Activated CD4-positive, alpha-beta T cell treated with anti-CD3 and anti-CD28 coated beads, Interleukin-2, amount 50 U/mL, for 4 hours (primary cell): ENCODE measurements at regions not wholly inside any gene's neighbourhood (a gene's known extent, or its start where the extent isn't known, plus 50 kb on each side); places are given as distances from the start of the nearest gene placed in this dataset.

Source experiments
- DNase-seq, 2 experiments: peaks; one replicate each; pipeline ENCODE4 v3.0.0-alpha.2; 2020

GRCh38 chr13:24012648-24013047 is 115.3 kb upstream of the C1QTNF9B start:
- no peak for DNase-seq

DNA sequence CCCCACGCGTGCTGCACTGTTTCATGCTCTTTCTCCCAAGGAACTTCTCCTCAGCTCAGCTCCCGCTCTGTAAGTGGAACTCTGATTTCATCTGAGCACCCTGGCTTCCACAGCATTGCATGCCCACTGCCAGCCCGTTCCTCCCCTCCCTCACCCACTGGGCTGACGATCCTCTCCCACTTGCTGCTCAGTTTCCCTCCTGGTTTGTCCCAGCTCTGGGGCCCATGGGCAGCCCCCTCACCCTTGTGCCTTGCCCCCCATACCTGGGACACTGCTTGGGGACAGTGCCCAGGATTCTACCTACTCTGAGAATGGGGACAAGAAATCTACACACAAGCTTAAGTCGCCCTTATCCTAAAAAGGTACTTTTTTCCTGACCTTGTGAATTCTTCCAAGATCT is 115.9 kb upstream of the C1QTNF9B start:
- no peak for DNase-seq

DNA sequence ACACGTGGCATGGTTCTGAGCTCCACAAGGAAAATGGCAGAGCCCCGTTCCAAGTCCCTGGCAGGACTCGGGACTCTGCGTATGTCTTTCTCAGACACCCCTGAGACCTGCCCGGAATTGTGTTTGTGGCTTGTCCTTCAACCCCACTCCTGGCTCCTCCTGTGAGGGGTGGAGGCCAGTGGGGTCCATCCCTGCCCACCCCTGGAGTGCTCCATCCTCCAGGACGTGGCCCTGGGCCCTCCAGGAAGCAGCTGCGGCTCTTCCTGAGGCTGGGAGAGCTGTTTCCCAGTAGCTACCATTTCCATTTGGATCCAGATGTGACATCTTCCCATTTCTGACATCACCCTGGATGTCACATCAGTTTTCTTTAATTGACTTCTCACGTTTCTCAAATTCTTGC is 118.7 kb upstream of the C1QTNF9B start:
- DNase-seq: no peak

DNA sequence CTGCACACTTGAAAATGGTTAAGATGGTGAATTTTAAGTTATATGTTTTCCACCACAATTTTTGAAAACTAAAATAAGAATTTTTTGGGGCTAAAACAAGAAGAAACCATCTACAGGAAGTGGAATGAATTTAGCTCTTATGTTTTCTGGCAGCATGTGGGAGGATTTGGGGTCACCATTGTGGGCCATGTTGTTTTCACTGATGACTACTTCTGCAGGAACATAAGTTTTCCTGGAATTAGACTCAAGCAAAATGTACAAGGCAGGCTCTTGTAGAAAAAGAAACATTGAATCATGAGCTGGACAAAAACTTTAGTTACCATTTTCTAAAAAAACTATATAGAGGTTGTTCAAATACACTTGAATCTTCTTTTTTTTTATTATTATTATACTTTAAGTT is 125.3 kb upstream of the C1QTNF9B start:
- no peak for DNase-seq

DNA sequence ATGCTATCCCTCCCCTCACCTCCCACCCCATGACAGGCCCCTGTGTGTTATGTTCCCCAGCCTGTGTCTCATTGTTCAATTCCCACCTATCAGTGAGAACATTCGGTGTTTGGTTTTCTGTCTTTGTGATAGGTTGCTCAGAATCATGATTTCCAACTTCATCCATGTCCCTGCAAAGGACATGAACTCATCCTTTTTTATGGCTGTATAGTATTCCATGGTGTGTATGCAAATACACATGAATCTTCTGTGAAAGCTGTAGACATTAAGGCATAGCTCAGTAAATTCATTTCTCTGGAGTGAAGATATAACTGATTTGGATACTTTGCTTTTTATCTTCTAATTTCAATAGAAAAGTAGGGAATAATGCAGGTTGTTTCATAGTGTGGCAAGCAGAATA is 125.8 kb upstream of the C1QTNF9B start:
- no peak for DNase-seq

DNA sequence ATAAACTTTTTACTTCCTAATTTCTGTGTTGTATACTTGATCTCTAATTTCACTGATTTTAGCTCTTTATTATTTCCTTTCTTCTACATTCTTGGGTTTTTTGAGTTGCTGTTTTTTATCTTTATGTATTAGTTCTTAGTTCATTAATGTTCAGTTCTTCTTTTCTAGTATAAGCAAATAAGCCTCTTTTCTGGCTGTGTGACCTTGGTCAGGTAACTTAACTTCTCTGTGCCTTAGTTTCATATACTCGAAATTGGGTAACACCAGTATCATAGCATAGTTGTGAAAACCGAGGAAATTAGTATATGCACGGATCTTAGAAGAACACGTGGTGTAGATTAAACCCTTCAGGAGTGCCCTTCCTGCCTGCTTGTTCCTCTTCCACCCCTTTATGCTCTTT is 130.2 kb upstream of the C1QTNF9B start:
- no peak for DNase-seq

- no peak for DNase-seq
These were observed 128.3 kb upstream of the SPATA13 start for GRCh38 chr13:24032252-24032651.

GRCh38 chr13:24032674-24033073 is 127.8 kb upstream of the SPATA13 start:
- DNase-seq: no peak

- DNase-seq: no peak
These were observed 126.8 kb upstream of the SPATA13 start for GRCh38 chr13:24033527-24034302.

DNA sequence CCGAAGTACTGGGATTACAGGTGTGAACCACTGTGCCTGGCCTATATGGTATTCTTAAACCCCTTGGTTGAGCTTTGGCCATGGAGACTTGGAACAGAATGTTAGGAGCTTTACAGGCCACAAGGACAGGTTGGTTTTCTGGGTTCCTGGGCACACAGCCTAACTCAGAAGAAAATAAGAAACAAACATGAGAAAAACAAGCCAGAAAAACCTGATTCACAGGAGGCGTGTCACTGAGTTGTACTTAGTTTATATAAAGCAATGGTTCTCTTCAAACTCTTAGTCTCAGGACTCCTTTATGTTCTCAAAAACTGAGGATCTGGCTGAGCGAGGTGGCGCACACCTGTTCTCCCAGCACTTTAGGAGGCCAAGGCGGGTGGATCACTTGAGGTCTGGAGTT is 125.1 kb upstream of the SPATA13 start:
- DNase-seq: no peak

DNA sequence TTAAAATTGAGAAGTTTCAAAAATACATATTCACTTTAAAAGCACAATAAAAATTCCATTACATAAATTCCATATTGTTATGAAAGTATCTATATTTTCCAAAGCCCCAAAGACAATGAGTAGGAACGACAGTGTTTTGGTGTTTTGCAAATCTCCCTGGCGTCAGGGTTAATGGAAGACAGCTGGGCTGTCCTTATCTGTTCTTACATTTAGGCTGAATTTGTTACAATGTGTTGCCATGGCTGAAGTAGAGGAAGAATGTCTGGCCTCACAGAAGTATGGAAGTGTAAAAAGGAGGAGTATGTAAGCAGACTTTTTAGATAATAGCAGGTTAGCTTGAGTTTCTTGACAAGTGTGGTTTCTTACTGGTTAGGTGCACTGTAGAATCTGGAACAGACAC is 124.4 kb upstream of the SPATA13 start:
- no peak for DNase-seq

DNA sequence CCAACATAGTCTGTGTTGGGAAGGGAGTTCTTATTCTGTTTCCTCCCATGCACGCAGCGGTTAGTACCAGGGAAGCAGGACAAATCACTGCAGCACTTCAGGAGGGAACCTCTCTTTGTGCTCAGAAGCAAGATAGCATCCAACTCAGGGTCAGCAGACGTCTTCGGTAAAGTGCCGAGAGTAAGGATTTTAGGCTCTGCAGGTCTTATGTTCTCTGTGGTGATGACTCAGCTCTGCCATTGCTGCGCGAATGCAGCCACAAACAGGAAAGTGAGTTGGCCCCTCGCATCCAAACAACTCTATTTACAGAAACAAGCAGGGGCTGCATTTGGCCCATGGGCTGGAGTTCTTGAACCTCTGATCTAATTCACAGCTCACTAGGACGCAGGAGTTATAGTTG is 122.1 kb upstream of the SPATA13 start:
- DNase-seq: no peak

- no peak for DNase-seq
These were observed 121.6 kb upstream of the SPATA13 start for GRCh38 chr13:24038841-24039330.

DNA sequence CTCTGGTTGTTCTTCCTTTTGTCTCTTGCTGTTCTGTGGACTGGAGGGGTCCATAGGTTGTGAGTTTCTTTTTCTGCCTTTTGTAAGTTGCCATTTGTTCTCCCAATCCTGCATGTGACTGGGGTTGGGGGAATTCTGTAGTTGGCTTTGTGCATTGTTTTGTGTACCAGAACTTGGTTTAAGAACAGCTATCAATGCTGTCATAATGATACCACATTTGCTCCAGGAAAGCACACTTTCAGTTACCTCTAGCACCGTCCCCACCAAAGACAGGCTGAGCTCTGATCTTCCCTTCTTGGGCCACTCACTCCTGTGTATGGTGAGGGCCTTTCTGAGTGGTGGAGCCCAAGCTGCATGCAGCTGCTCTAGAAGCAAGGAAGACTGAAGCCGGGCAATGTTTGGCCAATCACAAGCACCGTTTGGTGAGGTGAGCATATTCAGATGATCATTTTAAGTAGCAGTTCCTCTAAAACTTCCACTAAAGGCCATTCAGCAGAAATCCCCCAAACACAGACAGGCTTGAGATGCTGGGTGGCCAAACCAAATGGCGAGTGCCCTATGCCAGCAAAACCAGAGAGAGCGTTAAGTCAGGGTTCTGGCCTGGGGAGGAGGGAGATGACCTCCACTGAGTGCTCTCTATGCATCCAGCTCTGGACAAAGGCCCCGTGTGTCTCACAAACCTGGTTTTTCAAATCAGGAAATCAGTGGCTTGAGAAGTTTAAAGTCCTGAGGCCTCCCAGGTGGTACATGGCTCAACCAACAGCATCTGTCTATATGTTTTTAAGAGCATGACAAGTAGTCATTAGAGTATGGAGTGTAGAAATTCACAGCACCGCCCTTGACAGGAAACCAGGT is 120.7 kb upstream of the SPATA13 start:
- DNase-seq: no peak

DNA sequence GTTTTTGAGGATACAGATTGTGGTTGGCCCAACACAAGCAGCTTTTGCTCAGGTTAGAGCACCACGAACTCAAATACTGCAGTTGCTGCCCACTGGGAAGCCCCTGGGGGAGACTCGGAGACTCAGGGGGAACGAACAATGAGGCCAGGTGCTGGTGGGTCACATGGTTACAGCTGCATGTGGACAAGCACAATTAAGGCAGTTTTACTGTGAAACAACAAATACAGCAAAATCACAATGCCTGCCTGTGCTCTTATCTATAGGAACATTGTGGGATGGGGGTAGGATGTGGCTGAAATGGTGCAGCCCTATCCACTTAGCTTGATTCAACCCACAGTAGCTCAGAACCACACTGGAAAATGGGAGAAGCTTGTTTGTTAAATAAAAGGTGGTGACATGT is 119.7 kb upstream of the SPATA13 start:
- no peak for DNase-seq

DNA sequence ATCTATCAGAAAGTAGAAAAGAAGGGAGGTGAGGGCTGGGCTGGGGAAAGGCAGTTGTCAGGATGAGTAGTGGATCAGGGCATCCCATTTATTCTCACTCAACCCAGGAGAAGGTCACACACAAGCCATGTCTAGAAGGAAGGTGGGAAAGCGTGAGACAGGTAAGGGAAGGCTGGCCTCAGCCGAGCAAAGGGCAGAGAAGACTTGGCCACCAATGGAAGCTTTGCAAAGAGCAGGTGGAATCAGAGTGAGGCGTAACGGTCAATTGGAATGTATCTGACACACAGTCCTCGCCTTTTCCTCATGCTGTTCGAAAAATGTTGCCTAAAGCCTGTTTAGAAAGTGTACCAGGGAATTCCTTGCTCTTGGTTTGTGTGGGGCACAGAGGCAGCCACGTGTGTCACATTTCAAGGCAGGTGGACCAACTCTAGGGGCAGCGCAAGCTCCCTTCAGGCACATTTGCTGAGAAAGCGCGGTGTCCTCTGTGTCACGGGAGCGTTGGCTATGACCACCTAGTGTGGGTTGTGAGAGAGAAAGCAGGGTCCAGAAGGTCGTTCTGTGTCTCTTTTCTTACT is 118.8 kb upstream of the SPATA13 start:
- DNase-seq: no peak

GRCh38 chr13:24042710-24043440 is 117.6 kb upstream of the SPATA13 start:
- no peak for DNase-seq

DNA sequence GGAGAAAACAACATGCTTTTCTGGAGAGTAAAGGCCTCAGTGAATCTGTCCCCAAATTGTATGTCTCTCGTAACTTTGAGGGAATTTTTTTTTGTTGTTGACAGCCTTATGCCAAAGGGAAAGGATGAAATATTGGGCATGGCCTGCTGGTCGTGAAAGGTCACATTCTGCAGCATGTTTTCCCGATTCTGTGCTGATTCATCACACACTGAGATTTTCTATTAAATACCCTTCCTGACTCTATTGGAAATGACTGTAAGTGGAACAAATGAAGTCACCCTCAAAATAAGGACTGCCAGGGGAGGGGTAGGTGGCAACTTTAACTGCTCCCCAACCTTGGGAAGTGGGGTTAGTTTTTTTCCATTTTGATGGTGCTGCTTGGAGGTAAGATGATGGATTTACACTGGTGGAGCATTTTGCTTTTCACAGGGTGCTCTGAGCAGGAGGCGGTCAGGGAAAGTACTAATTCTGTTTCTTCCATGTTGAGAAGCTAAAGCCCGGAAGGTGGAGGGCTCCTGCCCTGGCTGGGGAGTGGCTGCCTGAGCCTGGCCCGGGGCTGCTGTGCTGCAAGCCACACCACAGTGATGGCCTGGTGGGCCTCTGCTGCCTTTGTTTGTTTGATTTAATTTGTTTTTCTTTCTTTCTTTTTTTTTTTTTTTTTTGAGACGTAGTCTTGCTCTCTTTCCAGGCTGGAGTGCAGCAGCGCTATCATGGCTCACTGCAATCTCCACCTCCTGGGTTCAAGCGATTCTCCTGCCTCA is 116.8 kb upstream of the SPATA13 start:
- no peak for DNase-seq

DNA sequence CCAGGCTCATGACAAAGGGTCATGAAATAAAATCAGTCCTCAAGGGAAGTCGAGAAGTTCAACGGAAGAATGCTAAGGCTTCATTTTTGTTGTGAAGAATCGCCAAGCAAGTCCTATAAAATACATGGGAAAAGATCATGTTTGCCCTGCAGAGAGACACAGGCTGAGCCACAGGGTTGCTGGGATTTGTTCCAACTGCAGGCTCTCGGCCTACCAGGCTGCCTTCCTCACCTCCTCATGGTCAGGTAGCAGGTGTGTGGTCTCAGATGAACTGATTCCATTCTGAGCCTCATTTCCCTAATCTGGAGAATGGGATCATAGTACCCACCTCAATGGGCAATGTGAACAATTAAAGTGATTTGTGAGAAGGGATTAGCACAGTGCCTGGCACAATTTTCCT is 114.9 kb upstream of the SPATA13 start:
- DNase-seq: no peak

GRCh38 chr13:24050292-24050711 is 110.2 kb upstream of the SPATA13 start:
- DNase-seq: no peak

GRCh38 chr13:24050796-24051715 is 109.5 kb upstream of the SPATA13 start:
- no peak for DNase-seq
